ENCODE measurements at regions not wholly inside any gene's neighbourhood (a gene's known extent, or its start where the extent isn't known, plus 50 kb on each side); places are given as distances from the start of the nearest gene placed in this dataset.

GRCh38 chr9:14006386-14007187 lies 307.4 kb downstream of the NFIB start:
- no peak for TF ChIP-seq CTCF (IDR thresholded peaks at IDR 0.05)
- no peak for TF ChIP-seq POLR2A (IDR thresholded peaks at IDR 0.05)
- TF ChIP-seq EP300 (IDR thresholded peaks at IDR 0.05), result no peak
